HG03139 (cell line): ENCODE measurements at regions not wholly inside any gene's neighbourhood (a gene's known extent, or its start where the extent isn't known, plus 50 kb on each side); places are given as distances from the start of the nearest gene placed in this dataset.

ENCODE experiments used
- ATAC-seq: cut with Tn5 transposase; IDR thresholded peaks from one replicate; pipeline ENCODE4 v1.9.1; 2021; ENCODE audit not compliant: unreplicated experiment

GRCh38 chr10:123480845-123481244 is 185.3 kb upstream of the GPR26 start:
- ATAC-seq: no peak

GRCh38 chr10:123484722-123485121 is 181.4 kb upstream of the GPR26 start:
- ATAC-seq: no peak

GRCh38 chr10:123485341-123485960 is 180.7 kb upstream of the GPR26 start:
- ATAC-seq: no peak

- no peak for ATAC-seq
Measured at GRCh38 chr10:123488436-123488835, 177.7 kb upstream of the GPR26 start.

- no peak for ATAC-seq
Measured at GRCh38 chr10:123491364-123491763, 174.8 kb upstream of the GPR26 start.

- no peak for ATAC-seq
Measured at GRCh38 chr10:123492016-123492415, 174.1 kb upstream of the GPR26 start.

GRCh38 chr10:123494301-123494808 is 171.8 kb upstream of the GPR26 start:
- ATAC-seq: no peak

- ATAC-seq: no peak
Measured at GRCh38 chr10:123496375-123496774, 169.8 kb upstream of the GPR26 start.

- ATAC-seq: no peak
Measured at GRCh38 chr10:123496996-123497660, 169.0 kb upstream of the GPR26 start.

- ATAC-seq: no peak
Measured at GRCh38 chr10:123500110-123500509, 166.0 kb upstream of the GPR26 start.

- ATAC-seq: no peak
Measured at GRCh38 chr10:123501148-123501547, 165.0 kb upstream of the GPR26 start.

- ATAC-seq: no peak
Measured at GRCh38 chr10:123502983-123503382, 163.2 kb upstream of the GPR26 start.

GRCh38 chr10:123506455-123506854 is 159.7 kb upstream of the GPR26 start:
- ATAC-seq: no peak

- ATAC-seq: no peak
Measured at GRCh38 chr10:123507298-123507697, 158.9 kb upstream of the GPR26 start.

GRCh38 chr10:123509338-123509737 is 156.8 kb upstream of the GPR26 start:
- ATAC-seq: no peak

GRCh38 chr10:123512901-123513775 is 153.0 kb upstream of the GPR26 start:
- no peak for ATAC-seq

GRCh38 chr10:123513870-123514269 is 152.3 kb upstream of the GPR26 start:
- no peak for ATAC-seq

GRCh38 chr10:123514996-123515395 is 151.2 kb upstream of the GPR26 start:
- no peak for ATAC-seq

GRCh38 chr10:123515661-123516060 is 150.5 kb upstream of the GPR26 start:
- ATAC-seq: no peak

GRCh38 chr10:123516291-123516690 is 149.9 kb upstream of the GPR26 start:
- ATAC-seq: no peak

- ATAC-seq: no peak
Measured at GRCh38 chr10:123517426-123517825, 148.7 kb upstream of the GPR26 start.

- no peak for ATAC-seq
Measured at GRCh38 chr10:123517901-123518300, 148.3 kb upstream of the GPR26 start.
